Inflammatory macrophage (primary cell): ENCODE measurements at regions not wholly inside any gene's neighbourhood (a gene's known extent, or its start where the extent isn't known, plus 50 kb on each side); places are given as distances from the start of the nearest gene placed in this dataset.
"Not testable (repeated sequence)": the region's sequence is repeated elsewhere in the genome, so short reads cannot be mapped to it uniquely, and the experiment has no call there.

Source experiments
- DNase-seq, 2 donors: peaks; one replicate each; pipeline ENCODE4 v3.0.0-alpha.2; 2020 to 2022

- DNase-seq, result no peak
Measured at GRCh38 chr2:123485056-123485455, 540.0 kb upstream of the CNTNAP5 start.

GRCh38 chr2:123493687-123494086 is 531.4 kb upstream of the CNTNAP5 start:
- no peak for DNase-seq

GRCh38 chr2:123495241-123495640 is 529.8 kb upstream of the CNTNAP5 start:
- DNase-seq, result no peak

- DNase-seq, result no peak
Measured at GRCh38 chr2:123500346-123500745, 524.7 kb upstream of the CNTNAP5 start.

GRCh38 chr2:123500988-123501387 is 524.1 kb upstream of the CNTNAP5 start:
- no peak for DNase-seq

GRCh38 chr2:123502931-123503330 is 522.2 kb upstream of the CNTNAP5 start:
- no peak for DNase-seq

GRCh38 chr2:123512547-123512946 is 512.5 kb upstream of the CNTNAP5 start:
- no peak for DNase-seq

- no peak for DNase-seq
Measured at GRCh38 chr2:123513351-123513750, 511.7 kb upstream of the CNTNAP5 start.

- no peak for DNase-seq
Measured at GRCh38 chr2:123514613-123515207, 510.4 kb upstream of the CNTNAP5 start.

GRCh38 chr2:123518367-123518766 is 506.7 kb upstream of the CNTNAP5 start:
- DNase-seq, result no peak

- DNase-seq, result no peak
Measured at GRCh38 chr2:123521854-123522253, 503.2 kb upstream of the CNTNAP5 start.

- not testable (repeated sequence) for DNase-seq
Measured at GRCh38 chr2:123522498-123522897, 502.6 kb upstream of the CNTNAP5 start.

- DNase-seq, result no peak
Measured at GRCh38 chr2:123528996-123529707, 495.9 kb upstream of the CNTNAP5 start.

- no peak for DNase-seq
Measured at GRCh38 chr2:123530004-123530403, 495.1 kb upstream of the CNTNAP5 start.

- no peak for DNase-seq
Measured at GRCh38 chr2:123532126-123532525, 493.0 kb upstream of the CNTNAP5 start.

- no peak for DNase-seq
Measured at GRCh38 chr2:123532994-123533393, 492.1 kb upstream of the CNTNAP5 start.

- no peak for DNase-seq
Measured at GRCh38 chr2:123540291-123540690, 484.8 kb upstream of the CNTNAP5 start.

- DNase-seq, result no peak
Measured at GRCh38 chr2:123546353-123546752, 478.7 kb upstream of the CNTNAP5 start.

- DNase-seq, result no peak
Measured at GRCh38 chr2:123563515-123563914, 461.6 kb upstream of the CNTNAP5 start.

- no peak for DNase-seq
Measured at GRCh38 chr2:123566291-123566946, 458.7 kb upstream of the CNTNAP5 start.

- no peak for DNase-seq
Measured at GRCh38 chr2:123578016-123578415, 447.1 kb upstream of the CNTNAP5 start.

- peak in 1 of 2 donors; percentile 27 for DNase-seq
Measured at GRCh38 chr2:123596621-123597020, 428.5 kb upstream of the CNTNAP5 start.

- DNase-seq, result no peak
Measured at GRCh38 chr2:123597988-123598387, 427.1 kb upstream of the CNTNAP5 start.

- DNase-seq, result no peak
Measured at GRCh38 chr2:123606631-123607030, 418.5 kb upstream of the CNTNAP5 start.
